Endodermal cell (in vitro differentiated cells): ENCODE measurements at regions not wholly inside any gene's neighbourhood (a gene's known extent, or its start where the extent isn't known, plus 50 kb on each side); places are given as distances from the start of the nearest gene placed in this dataset.

Experiments used
- DNase-seq: peaks from one replicate; pipeline ENCODE4 v3.0.0-alpha.2; 2017
- H3K27ac ChIP-seq: 2 replicates; pipeline ENCODE4 v1.5.1; 2013; ENCODE audit warnings: mild to moderate bottlenecking, low read depth, low read length, moderate library complexity
- H3K27me3 ChIP-seq: 2 replicates; pipeline ENCODE4 v1.6.1; 2013; ENCODE audit warnings: mild to moderate bottlenecking, low read length, moderate library complexity; ENCODE audit not compliant: insufficient read depth, control insufficient read depth, poor library complexity, severe bottlenecking
- H3K36me3 ChIP-seq: 2 replicates; pipeline ENCODE4 v1.7.0; 2013; ENCODE audit warnings: mild to moderate bottlenecking, low read length, moderate library complexity; ENCODE audit not compliant: control insufficient read depth, insufficient read depth
- H3K4me1 ChIP-seq: one replicate; pipeline ENCODE4 v1.7.0; 2013; ENCODE audit warnings: low read length; ENCODE audit not compliant: control insufficient read depth, insufficient read depth
- H3K4me3 ChIP-seq: 2 replicates; pipeline ENCODE4 v1.5.1; 2013; ENCODE audit warnings: mild to moderate bottlenecking, low read length, moderate library complexity
- H3K9ac ChIP-seq: 2 replicates; pipeline ENCODE4 v1.6.1; 2013; ENCODE audit warnings: mild to moderate bottlenecking, low read length, moderate library complexity; ENCODE audit not compliant: poor library complexity, severe bottlenecking; ENCODE audit errors: extremely low read depth
- H3K9me3 ChIP-seq: 2 replicates; pipeline ENCODE4 v1.6.1; 2013; ENCODE audit warnings: mild to moderate bottlenecking, low read length, moderate library complexity; ENCODE audit not compliant: control insufficient read depth
- H3K27ac Mint-ChIP-seq: 2 replicates; pipeline ENCODE4 v1.8.0; 2020; ENCODE audit warnings: mixed read lengths
- H3K27me3 Mint-ChIP-seq: 2 replicates; pipeline ENCODE4 v1.8.0; 2021; ENCODE audit warnings: mild to moderate bottlenecking, mixed read lengths; ENCODE audit not compliant: insufficient read depth
- H3K36me3 Mint-ChIP-seq: 2 replicates; pipeline ENCODE4 v1.8.0; 2020; ENCODE audit warnings: low read depth, mixed read lengths
- H3K4me1 Mint-ChIP-seq: 2 replicates; pipeline ENCODE4 v1.8.0; 2020; ENCODE audit warnings: mixed read lengths
- H3K4me3 Mint-ChIP-seq: 2 replicates; pipeline ENCODE4 v1.8.0; 2020; ENCODE audit warnings: mild to moderate bottlenecking, moderate library complexity, mixed read lengths
- H3K9me3 Mint-ChIP-seq: 2 replicates; pipeline ENCODE4 v1.8.0; 2020; ENCODE audit warnings: mild to moderate bottlenecking, mixed read lengths
- CTCF ChIP-seq: fragments of 200-600 bp; sonication (generic); conservative IDR thresholded peaks from 2 replicates; pipeline ENCODE4 v1.5.0; 2021; ENCODE audit warnings: antibody characterized with exemption, mild to moderate bottlenecking
- WGBS, 2 experiments: methylation state at CpG; one replicate each; pipeline versions ENCODE4 v1.1.5 to v1.1.7; 2013; ENCODE audit warnings: missing lambda C conversion rate in 2 of 2, mixed read lengths in 1 of 2; ENCODE audit not compliant: insufficient coverage in 1 of 2, insufficient read length in 1 of 2; 5-methylcytosine and 5-hydroxymethylcytosine counted together

- H3K4me1 ChIP-seq: no peaks in the 10 kb centered on the region
- H3K36me3 ChIP-seq: no peaks in the 10 kb centered on the region
- no peaks in the 10 kb centered on the region for H3K9me3 ChIP-seq
- H3K4me3 ChIP-seq: no peak overlapping the region
- WGBS, 2 experiments: 69 to 74% methylated on average over 2 of the region's 2 CpGs
- H3K27ac Mint-ChIP-seq: no peak overlapping the region
- DNase-seq: no peak
- H3K4me3 Mint-ChIP-seq: no peak overlapping the region
- no peaks in the 10 kb centered on the region for H3K9me3 Mint-ChIP-seq
- H3K27me3 Mint-ChIP-seq: no peaks in the 10 kb centered on the region
- TF ChIP-seq CTCF: no peak
- H3K27ac ChIP-seq: no peak overlapping the region
- H3K4me1 Mint-ChIP-seq: no peaks in the 10 kb centered on the region
- no peak overlapping the region for H3K9ac ChIP-seq
- H3K36me3 Mint-ChIP-seq: no peaks in the 10 kb centered on the region
- H3K27me3 ChIP-seq: no peaks in the 10 kb centered on the region
These were observed 487.2 kb upstream of the ROBO2 start for GRCh38 chr3:76552653-76553052.

- H3K4me3 ChIP-seq: no peak overlapping the region
- no peaks in the 10 kb centered on the region for H3K27me3 Mint-ChIP-seq
- WGBS, 2 experiments: 80 to 82% methylated on average over 2 of the region's 2 CpGs
These were observed 485.2 kb upstream of the ROBO2 start for GRCh38 chr3:76554707-76555106.

GRCh38 chr3:76561494-76562236, 478.2 kb upstream of the ROBO2 start:
- no peak overlapping the region for H3K27ac ChIP-seq
- H3K27ac Mint-ChIP-seq: no peak overlapping the region
- no peaks in the 10 kb centered on the region for H3K36me3 Mint-ChIP-seq

More at GRCh38 chr3:76554707-76555106, 485.2 kb upstream of the ROBO2 start:
- Histone ChIP-seq H3K9ac (no peak overlapping the region), H3K9me3 (no peaks in the 10 kb centered on the region), H3K36me3 (no peaks in the 10 kb centered on the region), H3K27me3 (no peaks in the 10 kb centered on the region), H3K27ac (no peak overlapping the region), H3K4me1 (no peaks in the 10 kb centered on the region)
- no peaks in the 10 kb centered on the region for H3K36me3 Mint-ChIP-seq
- H3K9me3 Mint-ChIP-seq: no peaks in the 10 kb centered on the region
- H3K4me1 Mint-ChIP-seq: no peaks in the 10 kb centered on the region
- H3K27ac Mint-ChIP-seq: no peak overlapping the region
- no peak for DNase-seq
- no peak overlapping the region for H3K4me3 Mint-ChIP-seq
- TF ChIP-seq CTCF: no peak

More at GRCh38 chr3:76561494-76562236, 478.2 kb upstream of the ROBO2 start:
- Mint-ChIP-seq H3K4me1 (no peaks in the 10 kb centered on the region), H3K27me3 (no peaks in the 10 kb centered on the region), H3K4me3 (no peak overlapping the region), H3K9me3 (no peaks in the 10 kb centered on the region)
- no peak for DNase-seq
- Histone ChIP-seq H3K36me3 (no peaks in the 10 kb centered on the region), H3K9me3 (no peaks in the 10 kb centered on the region), H3K9ac (no peak overlapping the region), H3K4me1 (no peaks in the 10 kb centered on the region), H3K4me3 (no peak overlapping the region), H3K27me3 (no peaks in the 10 kb centered on the region)
- WGBS, 2 experiments: 78 to 80% methylated on average over 2 of the region's 2 CpGs
- TF ChIP-seq CTCF: no peak
